Fibroblast of skin of right quadriceps (primary cell): ENCODE measurements at regions not wholly inside any gene's neighbourhood (a gene's known extent, or its start where the extent isn't known, plus 50 kb on each side); places are given as distances from the start of the nearest gene placed in this dataset.
"Not testable (repeated sequence)": the region's sequence is repeated elsewhere in the genome, so short reads cannot be mapped to it uniquely, and the experiment has no call there.

ENCODE experiments used
- DNase-seq: peaks from one replicate; pipeline ENCODE4 v3.0.0-alpha.2; 2013

DNA sequence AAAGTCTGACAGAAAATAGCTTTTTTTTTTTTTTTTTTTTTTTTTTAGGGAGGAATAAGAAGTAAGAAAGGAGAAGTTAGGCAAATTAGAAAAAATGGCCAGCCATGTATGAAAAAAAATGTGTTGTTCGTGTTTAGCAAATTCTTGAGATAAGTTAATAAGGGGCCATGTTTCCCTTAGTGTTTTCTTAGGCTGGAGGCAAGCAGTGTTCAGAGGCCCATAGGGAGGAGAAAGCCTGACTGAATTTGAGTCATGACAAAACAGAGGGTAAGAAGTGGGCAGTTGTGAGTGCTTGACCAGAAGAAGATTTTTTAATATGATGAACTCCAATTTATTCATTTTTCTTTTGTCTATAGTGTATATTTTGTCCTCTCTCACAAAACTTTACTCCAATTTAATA, 766.4 kb downstream of the FAM181B start:
- no peak for DNase-seq

- no peak for DNase-seq
These were observed 767.3 kb downstream of the FAM181B start for GRCh38 chr11:81966340-81966739.

DNA sequence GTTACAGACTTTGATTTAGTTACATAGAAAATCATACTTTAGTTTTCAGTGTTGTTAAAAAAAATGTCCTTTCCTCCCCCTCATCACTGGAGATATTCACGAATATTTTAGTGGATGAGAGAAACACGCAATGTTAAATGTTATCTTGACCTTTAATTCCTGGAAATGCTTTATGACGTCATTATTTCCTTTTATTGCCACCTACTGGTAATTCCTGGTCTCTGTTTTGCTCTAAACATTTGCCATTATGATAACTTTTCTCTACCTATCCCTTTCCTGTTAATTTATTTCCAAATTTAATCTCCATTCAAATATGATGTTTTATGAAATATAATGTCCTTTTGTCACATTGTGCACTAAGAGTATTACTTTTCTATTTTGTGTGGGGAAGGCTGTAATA, 770.6 kb downstream of the FAM181B start:
- DNase-seq = peak; percentile 7

DNA sequence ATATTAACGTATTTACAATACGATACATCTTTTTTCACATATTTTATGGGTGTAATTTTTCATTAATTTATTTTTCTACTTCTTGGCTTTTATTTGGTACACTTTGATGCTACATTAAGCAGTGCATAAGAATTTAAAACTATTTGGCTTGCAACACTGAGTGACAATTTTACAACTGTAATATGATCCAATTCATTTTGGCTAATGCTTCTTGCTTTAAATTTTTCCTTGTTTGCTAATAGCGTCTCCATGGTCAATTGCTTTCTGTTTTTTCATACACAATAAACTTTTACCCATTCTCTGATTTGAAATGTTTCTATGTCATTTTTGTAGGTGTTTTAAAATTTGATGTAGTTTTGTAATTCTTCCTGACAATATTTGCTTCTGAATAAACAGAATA, 773.2 kb downstream of the FAM181B start:
- DNase-seq = peak; percentile 11

GRCh38 chr11:81959341-81959740, 774.3 kb downstream of the FAM181B start:
- DNase-seq = no peak

- DNase-seq = not testable (repeated sequence)
These were observed 779.4 kb downstream of the FAM181B start for GRCh38 chr11:81954301-81954700.

DNA sequence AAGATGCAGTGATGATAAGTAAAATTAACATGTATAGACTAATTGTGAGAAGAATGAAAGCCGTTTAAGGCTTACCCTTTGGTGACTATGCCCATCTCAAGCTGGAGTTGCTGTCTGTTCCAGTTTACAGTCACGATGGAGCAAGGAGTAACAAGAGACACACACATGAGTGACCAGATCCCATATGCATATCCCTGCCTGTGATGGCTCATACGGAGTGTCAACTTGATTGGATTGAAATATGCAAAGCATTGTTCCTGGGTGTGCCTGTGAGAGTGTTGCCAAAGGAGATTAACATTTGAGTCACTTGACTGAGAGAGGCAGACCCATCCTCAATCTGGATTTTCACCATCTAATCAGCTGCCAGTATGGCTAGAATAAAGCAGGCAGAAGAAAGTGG, 786.8 kb downstream of the FAM181B start:
- no peak for DNase-seq

DNA sequence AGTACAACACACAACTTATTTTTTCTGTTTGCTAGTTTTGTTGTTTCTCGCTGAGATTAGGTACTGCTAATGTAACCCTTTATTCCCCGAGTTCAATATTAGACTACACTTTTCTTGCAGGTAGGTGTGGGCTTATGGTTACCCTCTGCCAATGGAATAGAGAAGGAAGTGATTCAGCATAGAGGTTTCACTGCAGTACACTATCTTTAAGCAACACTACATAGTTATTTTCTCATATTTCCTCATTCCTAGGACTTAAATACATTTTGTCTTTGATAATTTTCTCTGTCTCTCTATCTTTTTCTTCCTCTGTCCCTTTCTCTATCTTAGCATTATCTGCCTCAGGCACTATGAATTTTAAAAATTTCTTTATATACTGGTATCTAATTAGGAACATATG, 791.0 kb downstream of the FAM181B start:
- DNase-seq = no peak

DNA sequence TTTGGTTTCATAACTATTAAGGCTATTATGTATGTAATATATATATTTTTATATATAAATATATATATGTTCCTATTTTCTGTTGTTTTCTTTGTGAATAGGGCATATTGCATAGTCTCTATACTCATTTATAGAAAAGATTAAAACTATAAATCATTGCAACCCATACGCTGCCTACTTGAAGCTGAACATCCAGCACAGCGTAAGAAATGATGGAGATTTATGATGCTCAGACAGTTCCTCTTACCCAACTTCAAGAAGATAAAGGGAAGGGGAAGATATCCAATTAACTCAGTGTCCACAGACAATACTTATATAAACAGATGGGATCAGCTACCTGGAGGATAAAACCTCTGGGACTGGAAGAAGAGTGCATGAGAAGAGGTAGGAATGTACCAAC, 791.7 kb downstream of the FAM181B start:
- DNase-seq = no peak

- no peak for DNase-seq
These were observed 801.4 kb downstream of the FAM181B start for GRCh38 chr11:81932303-81932702.

GRCh38 chr11:81920205-81920604, 813.5 kb downstream of the FAM181B start:
- DNase-seq = no peak

- peak; percentile 9 for DNase-seq
These were observed 817.2 kb downstream of the FAM181B start for GRCh38 chr11:81916451-81916850.

GRCh38 chr11:81915045-81915444, 818.6 kb downstream of the FAM181B start:
- DNase-seq = no peak

GRCh38 chr11:81913793-81914192, 819.9 kb downstream of the FAM181B start:
- DNase-seq = no peak

DNA sequence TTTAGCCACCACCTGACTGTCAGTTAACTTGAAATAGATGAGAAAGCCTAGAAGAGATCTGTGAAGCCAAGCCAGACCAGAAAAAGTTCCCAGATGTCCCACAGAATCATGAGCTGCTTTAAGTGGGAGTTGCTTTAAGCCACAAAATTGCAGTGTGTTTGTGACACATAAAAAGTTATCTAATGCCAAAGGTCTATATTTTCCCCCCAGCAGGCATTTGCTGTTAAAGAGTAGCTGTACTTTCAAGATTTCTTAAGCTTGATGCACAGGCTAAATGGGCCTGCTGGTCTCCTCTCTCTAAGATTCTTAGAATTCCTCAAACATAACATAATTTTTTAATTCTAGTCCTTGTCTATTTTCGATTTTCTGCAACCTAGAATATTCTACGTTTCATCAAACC, 825.7 kb downstream of the FAM181B start:
- peak; percentile 35 for DNase-seq

- no peak for DNase-seq
These were observed 834.5 kb downstream of the FAM181B start for GRCh38 chr11:81899156-81899555.

DNA sequence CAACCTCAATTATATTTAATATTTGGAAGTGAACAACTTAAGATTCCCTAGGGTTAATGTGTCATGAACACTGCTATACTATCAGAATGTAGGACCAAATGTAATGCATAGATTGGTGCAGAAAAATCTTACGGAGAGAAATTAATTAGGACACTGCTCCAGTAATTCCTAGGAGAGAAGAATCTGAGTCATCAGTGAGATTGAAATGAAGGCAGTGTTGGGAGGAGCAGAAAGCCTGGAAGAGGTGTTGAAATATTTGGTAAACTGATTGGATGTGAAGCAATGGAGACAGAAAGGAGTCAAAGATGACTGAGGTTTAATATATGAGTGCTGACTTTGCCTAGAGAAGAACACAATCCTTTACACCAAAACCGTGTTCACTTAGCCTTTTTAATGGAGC, 836.0 kb downstream of the FAM181B start:
- DNase-seq = peak; percentile 29

- no peak for DNase-seq
These were observed 838.4 kb downstream of the FAM181B start for GRCh38 chr11:81895258-81895657.

DNA sequence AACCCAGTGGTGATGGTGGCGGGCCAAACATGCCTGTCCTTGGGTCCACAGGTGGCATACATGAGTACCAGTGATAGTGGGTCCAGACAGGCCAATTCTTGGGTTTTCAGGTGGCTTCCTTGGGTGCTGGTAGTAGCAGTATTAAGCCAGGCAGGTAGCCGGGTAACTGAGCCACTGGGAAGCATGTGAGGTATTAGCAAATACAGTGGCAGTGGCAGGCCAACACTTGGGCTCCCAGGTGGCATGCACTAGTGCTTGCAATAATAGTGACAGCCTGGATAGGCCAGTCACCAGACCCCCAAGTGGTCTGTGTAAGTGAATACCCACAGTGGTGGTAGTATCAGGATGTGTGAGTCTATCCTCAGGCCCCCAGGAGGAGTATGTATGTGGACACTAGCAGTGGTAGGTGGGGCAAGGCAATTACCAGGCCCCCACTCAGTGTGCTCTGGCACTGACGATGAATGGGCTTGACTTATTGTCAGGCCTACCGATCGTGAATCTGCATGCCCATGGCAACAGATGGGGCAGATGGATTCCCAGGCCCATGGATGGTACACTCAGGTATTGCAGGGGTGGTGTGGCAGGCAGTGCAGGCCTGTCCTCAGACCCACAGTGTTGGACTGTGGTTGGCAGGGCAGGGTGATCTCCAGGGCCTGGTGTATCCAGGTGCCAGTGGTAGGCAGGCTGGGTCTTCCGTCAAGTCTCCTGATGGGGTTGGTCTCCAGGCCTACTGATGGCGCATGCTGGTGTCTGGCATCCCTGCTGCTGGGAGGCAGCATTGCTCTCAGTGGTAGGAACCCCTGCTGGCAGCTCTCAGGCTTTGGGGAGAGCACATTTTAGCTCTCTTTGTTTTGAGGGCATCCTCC, 840.7 kb downstream of the FAM181B start:
- DNase-seq = no peak

GRCh38 chr11:81888391-81888790, 845.3 kb downstream of the FAM181B start:
- DNase-seq = peak; percentile 14

DNA sequence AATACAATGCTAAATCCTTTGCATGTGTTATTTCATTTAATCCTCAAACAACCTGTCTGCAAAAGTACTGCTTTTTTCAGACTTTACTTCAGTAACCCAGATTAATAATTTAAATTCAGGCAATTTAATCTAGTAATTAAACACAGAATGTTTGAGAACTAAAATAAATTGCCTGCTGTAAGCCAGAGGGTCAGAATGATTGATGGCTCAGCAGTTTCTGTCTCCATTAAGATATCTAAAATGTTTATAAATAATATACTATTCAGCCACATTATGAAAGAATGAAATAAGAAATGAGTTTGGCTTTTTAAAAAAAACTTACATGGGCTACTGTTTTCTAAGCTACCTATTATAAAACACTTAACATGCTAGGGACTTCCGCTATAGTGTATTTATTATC, 846.0 kb downstream of the FAM181B start:
- no peak for DNase-seq

GRCh38 chr11:81886406-81887075, 847.1 kb downstream of the FAM181B start:
- DNase-seq = no peak

DNA sequence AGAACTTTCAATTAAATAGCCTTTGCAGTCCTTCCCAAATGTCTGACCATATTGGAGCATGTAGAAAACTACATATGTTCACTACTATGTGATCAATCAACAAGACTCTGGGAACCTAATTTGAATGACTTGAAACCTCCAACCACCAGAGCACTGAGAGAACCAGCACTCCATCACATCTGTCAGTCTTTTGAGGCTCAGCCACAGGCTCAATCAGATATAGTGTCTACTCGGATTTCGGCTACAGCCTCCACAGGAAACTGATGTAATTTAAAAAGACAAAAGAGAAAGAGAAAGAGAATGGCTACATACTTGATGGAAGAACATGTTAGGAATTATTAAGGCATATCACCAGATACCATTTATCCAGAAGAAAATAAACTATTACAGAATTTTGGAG, 859.0 kb downstream of the FAM181B start:
- no peak for DNase-seq

GRCh38 chr11:81870815-81871214, 862.8 kb downstream of the FAM181B start:
- DNase-seq = no peak

DNA sequence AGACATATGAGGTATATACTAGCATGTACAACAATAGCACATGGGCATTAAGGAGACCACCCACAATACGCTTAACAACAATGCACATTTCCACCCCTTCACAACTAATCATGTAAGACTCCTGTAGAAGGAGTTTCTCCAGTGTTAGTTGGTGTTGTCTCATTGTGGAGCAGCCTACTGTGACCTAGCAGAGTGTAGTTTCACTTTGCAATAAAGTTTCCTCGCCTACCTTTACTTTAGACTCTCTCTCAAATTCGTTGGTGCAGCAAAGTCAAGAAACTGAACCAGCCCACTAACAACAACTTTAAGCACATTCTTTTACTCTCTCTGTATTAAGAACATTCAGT, 863.6 kb downstream of the FAM181B start:
- no peak for DNase-seq
